H9 (cell line): ENCODE measurements at regions not wholly inside any gene's neighbourhood (a gene's known extent, or its start where the extent isn't known, plus 50 kb on each side); places are given as distances from the start of the nearest gene placed in this dataset.
"Not testable (repeated sequence)": the region's sequence is repeated elsewhere in the genome, so short reads cannot be mapped to it uniquely, and the experiment has no call there.

Source experiments
- DNase-seq: peaks from one replicate; pipeline ENCODE4 v3.0.0-alpha.2; 2017
- H2AFZ ChIP-seq: one replicate; pipeline ENCODE4 v1.6.1; 2013; ENCODE audit warnings: mild to moderate bottlenecking, low read length, control low read depth, moderate library complexity
- H2AK5ac ChIP-seq: 2 replicates; pipeline ENCODE4 v1.6.1; 2013; ENCODE audit warnings: low read length, control low read depth, mixed read lengths; ENCODE audit not compliant: insufficient read length
- H2BK120ac ChIP-seq: one replicate; pipeline ENCODE4 v1.6.1; 2013; ENCODE audit warnings: low read depth, mild to moderate bottlenecking, low read length, control low read depth, inconsistent platforms; ENCODE audit not compliant: poor library complexity, severe bottlenecking
- H2BK12ac ChIP-seq: 2 replicates; pipeline ENCODE4 v1.6.1; 2013; ENCODE audit warnings: low read length, control low read depth, mixed read lengths, low read depth; ENCODE audit not compliant: insufficient read length
- H2BK15ac ChIP-seq: 2 replicates; pipeline ENCODE4 v1.6.1; 2013; ENCODE audit warnings: low read depth, low read length, control low read depth
- H2BK20ac ChIP-seq: one replicate; pipeline ENCODE4 v1.6.1; 2013; ENCODE audit warnings: low read depth, mild to moderate bottlenecking, low read length, control low read depth, inconsistent platforms; ENCODE audit not compliant: poor library complexity, severe bottlenecking
- H2BK5ac ChIP-seq: 2 replicates; pipeline ENCODE4 v1.6.1; 2013; ENCODE audit warnings: low read length, control low read depth, mixed read lengths; ENCODE audit not compliant: insufficient read length
- H3K14ac ChIP-seq: 2 replicates; pipeline ENCODE4 v1.6.1; 2013; ENCODE audit warnings: low read length, control low read depth; ENCODE audit not compliant: insufficient read depth
- H3K18ac ChIP-seq: 2 replicates; pipeline ENCODE4 v1.6.1; 2013; ENCODE audit warnings: low read depth, mild to moderate bottlenecking, mixed read lengths, low read length, control low read depth; ENCODE audit not compliant: insufficient read length
- H3K23ac ChIP-seq: 2 replicates; pipeline ENCODE4 v1.6.1; 2013; ENCODE audit warnings: low read length, control low read depth, mixed read lengths, low read depth; ENCODE audit not compliant: insufficient read length
- H3K23me2 ChIP-seq: 2 replicates; pipeline ENCODE4 v1.6.1; 2013; ENCODE audit warnings: low read depth, mild to moderate bottlenecking, mixed read lengths, low read length, control low read depth; ENCODE audit not compliant: insufficient read length, poor library complexity, severe bottlenecking
- H3K27ac ChIP-seq: 2 replicates; pipeline ENCODE4 v1.5.1; 2013; ENCODE audit warnings: low read length, control low read depth, mixed read lengths, low read depth; ENCODE audit not compliant: insufficient read length
- H3K27me3 ChIP-seq: 2 replicates; pipeline ENCODE4 v1.6.1; 2013; ENCODE audit warnings: low read length, control low read depth, inconsistent platforms; ENCODE audit not compliant: insufficient read depth
- H3K4ac ChIP-seq: 2 replicates; pipeline ENCODE4 v1.6.1; 2013; ENCODE audit warnings: low read depth, mild to moderate bottlenecking, control low read depth, inconsistent platforms, low read length, moderate library complexity
- H3K4me1 ChIP-seq: 2 replicates; pipeline ENCODE4 v1.6.1; 2013; ENCODE audit warnings: low read length, control low read depth, inconsistent platforms; ENCODE audit not compliant: insufficient read depth
- H3K4me2 ChIP-seq: 2 replicates; pipeline ENCODE4 v1.6.1; 2013; ENCODE audit warnings: low read length, control low read depth, mixed read lengths; ENCODE audit not compliant: insufficient read length, insufficient read depth
- H3K56ac ChIP-seq: 2 replicates; pipeline ENCODE4 v1.6.1; 2013; ENCODE audit warnings: low read depth, mild to moderate bottlenecking, mixed read lengths, low read length, control low read depth; ENCODE audit not compliant: insufficient read length
- H3K79me1 ChIP-seq: 2 replicates; pipeline ENCODE4 v1.6.1; 2013; ENCODE audit warnings: low read depth, mild to moderate bottlenecking, moderate library complexity, low read length, control low read depth, inconsistent platforms; ENCODE audit not compliant: insufficient read depth, poor library complexity, severe bottlenecking
- H3K79me2 ChIP-seq: 2 replicates; pipeline ENCODE4 v1.6.1; 2013; ENCODE audit warnings: low read length, control low read depth, inconsistent platforms; ENCODE audit not compliant: insufficient read depth
- H3K9ac ChIP-seq: 2 replicates; pipeline ENCODE4 v1.6.1; 2013; ENCODE audit warnings: low read length, control low read depth, mixed read lengths; ENCODE audit not compliant: insufficient read length; ENCODE audit errors: extremely low read depth
- H3K9me3 ChIP-seq: one replicate; pipeline ENCODE4 v1.6.1; 2013; ENCODE audit warnings: low read depth, low read length, inconsistent platforms; ENCODE audit not compliant: control insufficient read depth
- H3T11ph ChIP-seq: one replicate; pipeline ENCODE4 v1.6.1; 2013; ENCODE audit warnings: mild to moderate bottlenecking, low read length, control low read depth, inconsistent platforms
- H4K20me1 ChIP-seq: one replicate; pipeline ENCODE4 v1.6.1; 2013; ENCODE audit not compliant: control insufficient read depth, insufficient read length, insufficient read depth
- H4K5ac ChIP-seq: 2 replicates; pipeline ENCODE4 v1.6.1; 2013; ENCODE audit warnings: low read depth, mild to moderate bottlenecking, mixed read lengths, low read length, control low read depth; ENCODE audit not compliant: insufficient read length
- H4K8ac ChIP-seq: replicated peaks from 2 replicates; pipeline ENCODE4 v1.6.1; 2013; ENCODE audit warnings: low read length, control low read depth, mixed read lengths, low read depth; ENCODE audit not compliant: insufficient read length
- H4K91ac ChIP-seq: 2 replicates; pipeline ENCODE4 v1.6.1; 2013; ENCODE audit warnings: low read depth, mild to moderate bottlenecking, moderate library complexity, mixed read lengths, low read length, control low read depth; ENCODE audit not compliant: insufficient read length
- H3K27ac Mint-ChIP-seq, 3 experiments: 2 replicates in 2 of 3; 3 replicates in 1 of 3; pipeline ENCODE4 v1.8.0; 2020 to 2021; ENCODE audit warnings: mixed read lengths in 3 of 3, mild to moderate bottlenecking in 1 of 3, moderate library complexity in 1 of 3
- H3K27me3 Mint-ChIP-seq: 2 replicates; pipeline ENCODE4 v1.8.0; 2021; ENCODE audit warnings: low read depth, mild to moderate bottlenecking, moderate library complexity, mixed read lengths
- H3K36me3 Mint-ChIP-seq, 3 experiments: 2 replicates in 2 of 3; 3 replicates in 1 of 3; pipeline ENCODE4 v1.8.0; 2020 to 2021; ENCODE audit warnings: low read depth in 3 of 3, mixed read lengths in 3 of 3; ENCODE audit not compliant: insufficient read depth in 1 of 3
- H3K4me1 Mint-ChIP-seq, 2 experiments: 2 replicates each; pipeline ENCODE4 v1.8.0; 2020; ENCODE audit warnings: mixed read lengths in 2 of 2
- H3K4me3 Mint-ChIP-seq, 2 experiments: 2 replicates in 1 of 2; 3 replicates in 1 of 2; pipeline ENCODE4 v1.8.0; 2020 to 2021; ENCODE audit warnings: mild to moderate bottlenecking in 2 of 2, mixed read lengths in 2 of 2, moderate library complexity in 1 of 2
- H3K9me3 Mint-ChIP-seq, 2 experiments: 2 replicates in 1 of 2; 3 replicates in 1 of 2; pipeline ENCODE4 v1.8.0; 2020; ENCODE audit warnings: mild to moderate bottlenecking in 2 of 2, mixed read lengths in 2 of 2, moderate library complexity in 1 of 2
- CTCF ChIP-seq: fragments of 200-600 bp; sonication (generic); conservative IDR thresholded peaks from 3 replicates; pipeline ENCODE4 v1.8.0; 2021; ENCODE audit warnings: antibody characterized with exemption, mild to moderate bottlenecking
- WGBS: extraction: QIAGEN DNeasy Blood & Tissue Kit; methylation state at CpG from one replicate; pipeline ENCODE4 v1.1.7; 2013; ENCODE audit warnings: missing lambda C conversion rate, low lambda C conversion rate, mixed read lengths; ENCODE audit not compliant: insufficient read length; ENCODE audit errors: extremely low coverage; 5-methylcytosine and 5-hydroxymethylcytosine counted together

DNA sequence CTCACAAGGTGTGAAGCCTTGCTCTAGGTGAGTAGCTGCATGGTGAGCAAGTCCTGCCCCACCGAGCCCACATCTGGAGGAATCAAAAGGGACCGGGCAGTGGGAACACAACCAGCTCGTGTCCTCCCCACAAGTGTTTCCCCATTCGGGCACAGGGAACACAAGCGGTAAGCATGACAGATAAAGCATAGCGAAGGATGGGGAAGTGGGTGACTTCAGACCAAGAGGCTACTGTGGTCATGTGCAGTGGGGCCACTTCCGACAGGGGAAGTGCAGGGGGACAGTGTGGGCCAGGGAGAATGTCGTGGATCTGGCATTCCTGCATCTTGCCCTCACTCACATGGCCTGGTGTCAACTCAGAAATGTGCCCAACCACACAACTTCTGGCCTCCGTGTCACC is 306.2 kb downstream of the FAM72C start:
- Histone ChIP-seq H4K91ac (no peak overlapping the region), H3K27ac (no peak overlapping the region), H3K23ac (no peak overlapping the region), H2AFZ (no peak overlapping the region), H3K9ac (no peak overlapping the region), H3K4me1 (no peaks in the 10 kb centered on the region), H3K4ac (no peak overlapping the region), H2BK15ac (no peak overlapping the region), H2BK12ac (no peak overlapping the region), H2BK20ac (no peak overlapping the region), H3K27me3 (no peaks in the 10 kb centered on the region), H3K79me2 (no peaks in the 10 kb centered on the region), H3K9me3 (peaks cover 93% of the 10 kb centered on the region), H3K23me2 (no peaks in the 10 kb centered on the region), H4K5ac (no peak overlapping the region), H2BK5ac (no peak overlapping the region), H2BK120ac (no peak overlapping the region), H4K20me1 (no peaks in the 10 kb centered on the region), H3K4me2 (no peak overlapping the region), H4K8ac (no peak overlapping the region), H3K18ac (no peak overlapping the region), H3K56ac (no peak overlapping the region), H2AK5ac (no peak overlapping the region), H3K79me1 (no peaks in the 10 kb centered on the region), H3T11ph (no peak overlapping the region), H3K14ac (no peak overlapping the region)
- WGBS: no CpG with 5 or more reads among the region's 9 CpGs
- peaks cover 92 to 95% of the 10 kb centered on the region in 2 experiments for H3K9me3 Mint-ChIP-seq
- H3K4me1 Mint-ChIP-seq: no peaks in the 10 kb centered on the region
- no peak for TF ChIP-seq CTCF
- peaks cover 10 to 44% (median 25%) of the 10 kb centered on the region in 3 experiments for H3K36me3 Mint-ChIP-seq
- H3K4me3 Mint-ChIP-seq: no peak overlapping the region
- H3K27ac Mint-ChIP-seq: no peak overlapping the region
- DNase-seq: no peak
- peaks cover 2% of the 10 kb centered on the region; the same call in 1 of the 2 replicates for H3K27me3 Mint-ChIP-seq

GRCh38 chr1:143663056-143663455 is 308.7 kb downstream of the FAM72C start:
- H4K20me1 ChIP-seq, H2AK5ac ChIP-seq, H3K4me3 Mint-ChIP-seq, H4K8ac ChIP-seq, H4K5ac ChIP-seq, H2BK12ac ChIP-seq, H2BK120ac ChIP-seq, H3K27ac Mint-ChIP-seq, H3K4me1 ChIP-seq, H3K27me3 ChIP-seq, H3K23ac ChIP-seq, H4K91ac ChIP-seq, H3K79me1 ChIP-seq, H3K27me3 Mint-ChIP-seq, H3K14ac ChIP-seq, H3K56ac ChIP-seq, H2BK15ac ChIP-seq, H3K4me2 ChIP-seq, H3K4me1 Mint-ChIP-seq, DNase-seq, H3K9ac ChIP-seq, H2AFZ ChIP-seq, H3K27ac ChIP-seq, H2BK5ac ChIP-seq, H3K4ac ChIP-seq, H3K18ac ChIP-seq, H3T11ph ChIP-seq, H3K23me2 ChIP-seq, H2BK20ac ChIP-seq, H3K79me2 ChIP-seq: not testable (repeated sequence)
- H3K9me3 ChIP-seq: peaks cover 89% of the 10 kb centered on the region
- Mint-ChIP-seq H3K36me3 (peaks cover 10 to 43% (median 32%) of the 10 kb centered on the region in 3 experiments), H3K9me3 (peaks cover 95 to 98% of the 10 kb centered on the region in 2 experiments)
- no CpG with 5 or more reads among the region's 2 CpGs for WGBS
